AG20443 (cell line): ENCODE measurements at regions not wholly inside any gene's neighbourhood (a gene's known extent, or its start where the extent isn't known, plus 50 kb on each side); places are given as distances from the start of the nearest gene placed in this dataset.
"Not testable (repeated sequence)": the region's sequence is repeated elsewhere in the genome, so short reads cannot be mapped to it uniquely, and the experiment has no call there.

ENCODE experiments used
- DNase-seq: peaks from one replicate; pipeline ENCODE4 v3.0.0; 2012; ENCODE audit warnings: low spot score, mixed read lengths

GRCh38 chr10:52950578-52950977 is 178.0 kb upstream of the MBL2 start:
- DNase-seq, result no peak

GRCh38 chr10:52949899-52950298 is 177.3 kb upstream of the MBL2 start:
- no peak for DNase-seq

GRCh38 chr10:52946486-52946885 is 173.9 kb upstream of the MBL2 start:
- no peak for DNase-seq

- DNase-seq, result not testable (repeated sequence)
These were observed 172.9 kb upstream of the MBL2 start for GRCh38 chr10:52945521-52945920.

- DNase-seq, result no peak
These were observed 168.3 kb upstream of the MBL2 start for GRCh38 chr10:52940921-52941320.

GRCh38 chr10:52939894-52940293 is 167.3 kb upstream of the MBL2 start:
- DNase-seq, result no peak

- no peak for DNase-seq
These were observed 161.2 kb upstream of the MBL2 start for GRCh38 chr10:52933748-52934147.

- DNase-seq, result no peak
These were observed 155.1 kb upstream of the MBL2 start for GRCh38 chr10:52927678-52928077.

GRCh38 chr10:52923520-52923919 is 150.9 kb upstream of the MBL2 start:
- DNase-seq, result no peak

GRCh38 chr10:52918714-52919305 is 146.2 kb upstream of the MBL2 start:
- no peak for DNase-seq

GRCh38 chr10:52915391-52915790 is 142.8 kb upstream of the MBL2 start:
- no peak for DNase-seq

GRCh38 chr10:52911163-52911562 is 138.6 kb upstream of the MBL2 start:
- no peak for DNase-seq

- DNase-seq, result no peak
These were observed 135.9 kb upstream of the MBL2 start for GRCh38 chr10:52908478-52908877.

GRCh38 chr10:52906046-52906445 is 133.5 kb upstream of the MBL2 start:
- no peak for DNase-seq

GRCh38 chr10:52903397-52903938 is 130.9 kb upstream of the MBL2 start:
- no peak for DNase-seq

- no peak for DNase-seq
These were observed 128.0 kb upstream of the MBL2 start for GRCh38 chr10:52900593-52900992.

GRCh38 chr10:52897162-52897561 is 124.6 kb upstream of the MBL2 start:
- no peak for DNase-seq

GRCh38 chr10:52895059-52895458 is 122.5 kb upstream of the MBL2 start:
- DNase-seq, result no peak

- no peak for DNase-seq
These were observed 117.7 kb upstream of the MBL2 start for GRCh38 chr10:52890281-52890680.

- no peak for DNase-seq
These were observed 117.0 kb upstream of the MBL2 start for GRCh38 chr10:52889611-52890010.

- DNase-seq, result peak; percentile 65
These were observed 111.7 kb upstream of the MBL2 start for GRCh38 chr10:52883996-52884871.

- DNase-seq, result no peak
These were observed 106.7 kb upstream of the MBL2 start for GRCh38 chr10:52879091-52879807.

GRCh38 chr10:52877451-52877850 is 104.9 kb upstream of the MBL2 start:
- DNase-seq, result no peak
